Sigmoid colon (tissue), 4 donors: ENCODE measurements at regions not wholly inside any gene's neighbourhood (a gene's known extent, or its start where the extent isn't known, plus 50 kb on each side); places are given as distances from the start of the nearest gene placed in this dataset.
A peak's percentile ranks its signal among the peaks of the same experiment; 100 is the strongest.

Experiments
- CTCF ChIP-seq, 4 experiments: fragments of 450-650 bp in 3 of 4; fragments of 200-600 bp in 1 of 4; IDR thresholded peaks; one replicate each; pipeline ENCODE4 v1.5.1; 2016 to 2019; ENCODE audit warnings: antibody characterized with exemption in 4 of 4, mild to moderate bottlenecking in 3 of 4, moderate library complexity in 2 of 4
- EP300 ChIP-seq, 4 donors: sonication (generic); formaldehyde crosslinking; IDR thresholded peaks; one replicate each; pipeline ENCODE4 v1.6.1; 2017; ENCODE audit warnings: antibody characterized with exemption in 4 of 4
- POLR2A ChIP-seq, 2 donors: fragments of 450-650 bp; IDR thresholded peaks; one replicate each; pipeline ENCODE4 v1.6.1; 2016; ENCODE audit warnings: antibody characterized with exemption in 2 of 2, mild to moderate bottlenecking in 2 of 2, moderate library complexity in 2 of 2

DNA sequence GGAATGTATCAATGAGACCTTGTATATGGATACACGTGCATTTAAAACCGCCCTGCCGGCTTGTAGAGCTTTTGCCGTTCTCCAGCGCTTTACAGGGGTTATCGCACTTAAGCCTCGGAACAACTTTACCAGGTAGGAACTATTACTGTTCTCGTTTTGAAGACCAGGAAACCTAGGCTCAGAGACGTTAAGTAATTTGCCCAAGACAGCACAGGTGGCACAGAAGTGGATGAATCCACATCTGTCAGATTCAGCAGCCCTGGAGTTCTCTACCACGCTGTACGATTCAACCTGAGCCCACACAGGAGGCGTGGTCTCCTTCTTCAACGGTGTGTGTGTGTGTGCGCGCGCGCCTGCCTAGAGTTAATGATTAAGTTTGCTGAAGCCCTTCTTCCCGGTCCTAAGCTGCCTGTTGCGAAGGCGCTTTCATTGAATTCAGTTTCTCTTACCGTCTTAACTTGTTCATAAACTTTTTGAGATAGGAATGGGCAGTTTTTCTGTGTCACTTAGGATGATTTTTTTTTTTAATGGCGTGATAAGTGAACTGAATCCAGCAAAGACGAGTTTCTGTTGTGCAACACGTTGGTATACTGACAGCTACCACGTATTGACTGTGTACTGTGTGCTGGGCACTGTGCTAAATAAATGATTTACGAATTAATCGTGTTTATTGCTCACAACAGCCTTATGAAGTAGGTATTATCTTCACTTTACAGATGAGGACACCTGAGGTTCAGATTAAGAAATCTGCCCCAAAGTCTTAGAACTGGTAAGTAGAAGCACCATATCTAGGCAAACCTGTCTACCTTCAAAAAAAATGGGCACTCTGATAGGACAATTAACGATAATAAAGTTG lies 67.4 kb downstream of the KCNRG start:
- TF ChIP-seq CTCF (IDR thresholded peaks at IDR 0.05) (no peak), EP300 (IDR thresholded peaks at IDR 0.05) (no peak), POLR2A (IDR thresholded peaks at IDR 0.05) (peak in 1 of 2 donors; percentile 1)
